Brain pericyte (primary cell): ENCODE measurements at regions not wholly inside any gene's neighbourhood (a gene's known extent, or its start where the extent isn't known, plus 50 kb on each side); places are given as distances from the start of the nearest gene placed in this dataset.

Experiments used
- DNase-seq: peaks from one replicate; pipeline ENCODE4 v3.0.0-alpha.2; 2012; ENCODE audit warnings: low read depth, low spot score

DNA sequence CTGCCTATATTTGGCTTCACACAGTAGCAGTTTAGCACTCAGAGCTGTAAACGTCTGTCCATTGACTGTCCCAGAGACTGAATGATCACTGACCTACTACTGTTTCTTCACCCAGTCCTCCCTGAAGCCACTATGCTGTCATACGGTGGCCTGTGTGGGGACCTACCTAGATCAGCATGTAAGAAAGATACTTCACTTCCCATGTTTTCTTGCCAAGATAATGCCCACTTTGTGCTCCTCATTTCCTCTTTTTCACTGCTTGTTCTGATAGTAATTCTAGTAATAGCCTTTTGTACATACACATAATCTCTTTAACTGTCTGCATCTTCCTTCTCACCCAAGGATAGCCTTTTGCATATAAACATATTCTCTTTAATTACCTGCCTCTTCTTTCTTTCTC lies 109.9 kb upstream of the TIAM2 start:
- no peak for DNase-seq

GRCh38 chr6:154886016-154886415 lies 109.1 kb upstream of the TIAM2 start:
- no peak for DNase-seq

DNA sequence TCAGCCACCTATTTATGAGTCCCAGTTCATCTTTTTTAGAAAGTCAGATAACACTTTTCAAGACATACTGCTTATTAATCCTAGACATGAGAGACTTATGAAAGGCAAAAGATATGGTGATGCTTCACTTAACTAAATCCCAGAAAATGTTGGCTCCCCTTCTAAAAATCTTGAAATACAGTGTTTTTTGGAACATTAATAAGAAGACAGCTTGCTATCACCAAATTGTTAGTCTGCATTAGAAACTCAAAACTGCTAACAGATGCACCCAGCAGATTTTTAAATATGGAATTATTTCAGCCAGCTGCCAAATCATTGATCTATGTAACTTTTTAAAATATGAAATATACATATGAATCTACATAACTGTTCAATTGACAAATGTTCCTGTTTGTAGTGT lies 108.6 kb upstream of the TIAM2 start:
- no peak for DNase-seq

GRCh38 chr6:154887051-154887450 lies 108.1 kb upstream of the TIAM2 start:
- DNase-seq: no peak

- no peak for DNase-seq
Measured at GRCh38 chr6:154888421-154889295, 106.5 kb upstream of the TIAM2 start.

GRCh38 chr6:154890874-154891273 lies 104.2 kb upstream of the TIAM2 start:
- no peak for DNase-seq

- no peak for DNase-seq
Measured at GRCh38 chr6:154891901-154892300, 103.2 kb upstream of the TIAM2 start.

- no peak for DNase-seq
Measured at GRCh38 chr6:154893917-154894316, 101.2 kb upstream of the TIAM2 start.

DNA sequence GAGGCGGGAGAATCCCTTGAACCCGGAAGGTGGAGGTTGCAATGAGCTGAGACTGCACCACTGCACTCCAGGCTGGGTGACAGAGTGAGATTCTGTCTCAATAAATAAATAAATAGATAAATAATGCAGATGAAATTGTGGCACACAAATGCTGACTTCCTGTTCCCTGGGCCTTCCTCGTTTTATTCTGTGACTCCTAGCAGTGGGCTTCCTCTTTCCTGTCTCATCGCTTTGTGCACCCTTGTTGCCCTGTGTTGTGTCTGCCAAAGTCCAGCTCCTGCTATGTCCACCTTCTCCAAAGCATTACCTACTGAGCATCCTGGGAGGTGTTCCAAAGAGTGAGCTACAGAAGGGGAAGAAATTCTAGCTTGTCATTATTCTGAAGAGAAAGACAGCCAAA lies 100.2 kb upstream of the TIAM2 start:
- no peak for DNase-seq

- no peak for DNase-seq
Measured at GRCh38 chr6:154895841-154896240, 99.3 kb upstream of the TIAM2 start.

DNA sequence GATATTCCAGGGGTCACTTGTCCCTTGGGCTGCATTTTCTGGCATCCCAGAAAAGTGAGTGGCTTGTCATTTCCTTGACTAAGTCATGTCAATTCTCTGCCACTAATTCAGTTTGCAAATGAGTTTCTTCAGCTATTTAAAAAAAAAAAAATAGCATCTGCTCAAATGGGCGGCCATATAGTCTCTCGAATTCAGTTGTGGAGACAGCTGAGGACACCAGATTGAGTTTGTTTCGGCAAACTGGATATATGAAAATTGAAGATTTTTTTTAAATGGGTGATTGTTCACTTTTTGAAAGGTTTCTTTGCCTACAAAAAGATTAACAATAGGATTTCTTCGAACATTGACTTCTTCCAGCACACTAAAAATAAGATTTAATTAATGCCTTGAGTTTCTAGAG lies 96.3 kb upstream of the TIAM2 start:
- no peak for DNase-seq

DNA sequence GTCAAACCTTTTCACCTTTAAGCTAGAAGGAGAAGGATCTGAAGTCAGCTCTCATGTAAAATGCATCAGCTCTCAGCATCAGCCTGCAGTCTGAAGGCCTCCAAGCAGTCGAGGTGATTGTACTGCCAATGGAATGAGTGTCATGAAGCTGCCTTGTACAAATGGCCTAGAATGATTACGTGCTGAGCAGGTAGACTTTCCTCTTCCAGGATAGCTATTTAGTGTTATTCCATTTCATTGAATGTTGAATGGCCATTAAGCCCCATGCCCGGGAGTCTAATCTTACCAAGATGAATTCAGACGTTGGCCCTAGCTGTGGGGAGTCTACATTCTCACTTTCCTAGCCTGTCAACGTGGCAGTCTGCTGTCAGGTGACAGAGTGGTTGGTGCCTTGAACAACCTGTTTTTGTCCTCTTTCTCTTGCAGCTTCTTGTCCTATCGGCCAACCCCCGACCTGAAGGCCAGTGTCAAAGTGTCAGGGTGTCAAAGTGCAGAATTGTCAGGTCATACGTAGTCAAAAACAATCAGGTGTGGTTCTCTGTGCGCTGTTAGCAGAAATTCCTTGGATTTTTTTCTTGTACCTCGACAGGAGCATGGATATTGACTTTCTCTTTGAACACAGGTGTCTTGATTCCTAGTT lies 95.2 kb upstream of the TIAM2 start:
- no peak for DNase-seq

DNA sequence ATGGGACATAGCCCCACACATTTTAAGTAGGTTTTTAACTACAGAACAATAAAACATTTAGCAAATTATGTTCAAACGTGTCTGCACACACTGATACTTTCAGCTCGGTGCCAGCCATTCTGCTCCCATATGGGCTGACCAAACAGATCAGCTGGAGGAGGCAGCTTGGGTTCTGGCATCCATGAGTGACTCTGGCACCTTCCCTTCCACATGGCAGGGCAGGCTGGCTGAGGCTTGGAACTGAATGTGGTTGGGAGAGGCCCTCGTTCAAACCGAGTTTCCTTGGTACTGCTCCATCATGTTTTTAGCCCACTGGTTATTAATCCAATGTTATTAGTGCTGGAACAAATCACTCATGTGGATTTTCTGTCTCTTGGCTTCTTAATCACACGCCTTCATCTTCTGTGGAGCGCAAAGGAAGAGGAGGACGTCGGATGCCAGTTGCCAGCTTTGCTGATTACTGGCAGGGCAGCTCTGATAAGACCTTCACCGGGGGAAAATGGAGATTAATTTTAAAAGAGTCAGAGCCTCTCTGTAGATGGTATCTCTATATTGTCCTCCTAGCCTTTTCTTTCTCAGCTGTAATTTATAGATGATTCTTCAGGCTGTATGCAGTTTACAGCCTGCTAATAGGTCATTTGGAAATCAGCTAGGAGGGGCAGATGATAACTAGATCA lies 93.1 kb upstream of the TIAM2 start:
- DNase-seq: no peak

DNA sequence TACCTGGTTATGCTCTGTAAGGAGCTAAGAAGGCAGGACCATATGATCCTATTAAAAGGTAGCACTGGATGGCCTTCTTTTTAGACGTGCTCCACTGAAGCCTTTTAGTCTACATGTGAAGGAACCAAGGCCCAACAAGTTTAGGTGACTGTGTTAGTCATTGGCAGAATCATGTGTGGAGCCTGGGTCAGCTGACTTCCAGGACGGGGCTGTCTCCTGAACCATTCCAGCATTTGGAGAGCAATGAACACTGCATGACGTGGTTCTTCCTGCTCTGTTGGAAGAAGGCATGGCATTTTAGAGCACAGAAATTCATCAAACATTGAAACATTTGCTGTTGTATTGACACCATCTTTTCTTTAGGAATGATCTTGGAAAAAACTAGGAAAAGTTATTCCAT lies 87.8 kb upstream of the TIAM2 start:
- no peak for DNase-seq

GRCh38 chr6:154908723-154909122 lies 86.4 kb upstream of the TIAM2 start:
- DNase-seq: no peak

DNA sequence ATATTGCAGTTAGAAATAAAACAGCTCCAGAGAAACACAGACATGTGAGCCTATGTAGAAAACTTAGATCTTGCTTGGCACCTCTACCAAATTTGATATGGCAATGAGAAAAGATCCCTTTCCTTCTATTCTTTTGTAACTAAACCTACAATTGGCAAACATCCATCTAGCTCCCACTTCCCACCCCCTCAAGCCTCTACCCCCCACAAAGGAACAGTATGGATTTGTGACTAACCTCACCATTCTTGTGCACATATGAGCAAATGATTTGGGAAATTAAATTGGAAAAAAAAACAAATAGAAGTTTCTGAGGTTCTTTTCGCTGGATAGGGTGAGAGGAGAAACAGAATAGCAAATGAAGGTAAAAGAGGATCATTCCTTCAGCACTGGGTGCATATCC lies 85.8 kb upstream of the TIAM2 start:
- DNase-seq: no peak

DNA sequence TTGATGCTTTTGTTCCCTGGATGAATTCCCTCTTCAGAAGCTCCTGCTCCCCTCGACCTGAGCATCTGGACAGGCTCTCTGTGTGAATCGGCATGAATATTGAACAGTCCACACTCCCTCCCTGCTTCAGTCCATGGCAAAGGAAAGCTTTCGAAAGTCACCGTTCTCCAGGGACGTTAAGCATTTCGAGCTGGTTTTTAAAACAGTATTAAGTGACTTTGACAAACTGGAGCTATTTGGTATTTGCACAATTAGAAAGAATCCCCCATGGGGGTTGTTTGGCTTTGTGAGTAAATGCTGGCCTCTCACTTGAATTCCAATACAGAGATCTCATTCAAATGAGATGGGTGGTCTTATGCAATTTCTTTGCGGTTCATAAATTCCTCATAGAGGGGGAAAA lies 85.3 kb upstream of the TIAM2 start:
- no peak for DNase-seq

GRCh38 chr6:154914288-154914687 lies 80.8 kb upstream of the TIAM2 start:
- DNase-seq: no peak

DNA sequence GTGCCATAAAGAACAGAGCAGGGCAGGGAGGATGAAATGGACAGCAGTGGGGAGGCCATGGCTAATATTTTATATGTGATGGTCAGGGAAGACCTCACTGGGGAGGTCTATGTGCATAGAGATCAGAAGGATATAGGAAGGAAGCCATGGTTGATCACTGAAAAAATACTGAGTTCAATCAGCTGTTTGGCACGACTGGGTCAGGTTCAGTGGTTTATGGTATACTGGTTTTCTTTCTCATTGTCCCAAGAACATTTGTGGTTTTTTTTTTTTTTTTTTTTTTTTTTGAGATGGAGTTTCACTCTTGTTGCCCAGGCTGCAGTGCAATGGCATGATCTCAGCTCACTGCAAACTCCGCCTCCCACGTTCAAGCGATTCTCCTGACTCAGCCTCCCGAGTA lies 78.3 kb upstream of the TIAM2 start:
- no peak for DNase-seq

DNA sequence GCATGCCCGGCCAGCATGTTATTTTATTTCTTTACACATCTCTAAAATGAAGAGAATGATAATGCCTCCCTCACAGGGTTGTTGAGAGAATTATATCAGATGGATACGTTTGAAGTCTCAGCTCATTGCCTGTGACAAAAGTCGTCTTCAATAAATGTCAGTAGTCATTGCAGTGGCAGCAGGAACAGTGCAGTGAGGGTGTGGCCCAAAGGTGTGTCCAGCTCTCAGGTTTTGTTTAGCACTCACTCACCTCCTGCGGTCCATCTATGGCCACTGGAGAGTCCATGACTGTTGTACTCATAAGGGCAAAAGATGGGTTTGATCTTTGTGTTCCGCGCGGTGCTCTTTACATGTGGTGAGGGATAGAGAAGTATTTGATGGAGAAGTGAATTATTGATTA lies 77.2 kb upstream of the TIAM2 start:
- DNase-seq: no peak

- DNase-seq: no peak
Measured at GRCh38 chr6:154919806-154920205, 75.3 kb upstream of the TIAM2 start.

GRCh38 chr6:154920495-154921200 lies 74.5 kb upstream of the TIAM2 start:
- no peak for DNase-seq
